GM21576 (cell line): ENCODE measurements at regions not wholly inside any gene's neighbourhood (a gene's known extent, or its start where the extent isn't known, plus 50 kb on each side); places are given as distances from the start of the nearest gene placed in this dataset.

Source experiments
- ATAC-seq: cut with Tn5 transposase; IDR thresholded peaks from one replicate; pipeline ENCODE4 v1.9.1; 2021; ENCODE audit warnings: mild to moderate bottlenecking, moderate library complexity; ENCODE audit not compliant: unreplicated experiment

- ATAC-seq: no peak
These were observed 386.9 kb downstream of the ETS1 start for GRCh38 chr11:128200467-128200866.

- no peak for ATAC-seq
These were observed 389.1 kb downstream of the ETS1 start for GRCh38 chr11:128198216-128198772.

GRCh38 chr11:128196235-128196634 lies 391.1 kb downstream of the ETS1 start:
- ATAC-seq: no peak

GRCh38 chr11:128195756-128196155 lies 391.6 kb downstream of the ETS1 start:
- no peak for ATAC-seq

GRCh38 chr11:128195057-128195751 lies 392.2 kb downstream of the ETS1 start:
- no peak for ATAC-seq

GRCh38 chr11:128194216-128194615 lies 393.1 kb downstream of the ETS1 start:
- no peak for ATAC-seq

- ATAC-seq: no peak
These were observed 393.7 kb downstream of the ETS1 start for GRCh38 chr11:128193615-128194014.

- ATAC-seq: no peak
These were observed 397.0 kb downstream of the ETS1 start for GRCh38 chr11:128190312-128190711.

- no peak for ATAC-seq
These were observed 397.5 kb downstream of the ETS1 start for GRCh38 chr11:128189823-128190222.

GRCh38 chr11:128188346-128189004 lies 398.9 kb downstream of the ETS1 start:
- ATAC-seq: no peak

- no peak for ATAC-seq
These were observed 399.5 kb downstream of the ETS1 start for GRCh38 chr11:128187835-128188234.

GRCh38 chr11:128187377-128187776 lies 400.0 kb downstream of the ETS1 start:
- ATAC-seq: no peak

- no peak for ATAC-seq
These were observed 402.4 kb downstream of the ETS1 start for GRCh38 chr11:128184981-128185380.

GRCh38 chr11:128182844-128183243 lies 404.5 kb downstream of the ETS1 start:
- ATAC-seq: no peak

- ATAC-seq: no peak
These were observed 405.4 kb downstream of the ETS1 start for GRCh38 chr11:128181984-128182383.

- no peak for ATAC-seq
These were observed 406.3 kb downstream of the ETS1 start for GRCh38 chr11:128181088-128181480.

GRCh38 chr11:128180441-128181087 lies 406.8 kb downstream of the ETS1 start:
- no peak for ATAC-seq

- no peak for ATAC-seq
These were observed 407.8 kb downstream of the ETS1 start for GRCh38 chr11:128179512-128179911.

GRCh38 chr11:128179039-128179438 lies 408.3 kb downstream of the ETS1 start:
- no peak for ATAC-seq

GRCh38 chr11:128174465-128175291 lies 412.7 kb downstream of the ETS1 start:
- no peak for ATAC-seq
